ENCODE measurements at regions not wholly inside any gene's neighbourhood (a gene's known extent, or its start where the extent isn't known, plus 50 kb on each side); places are given as distances from the start of the nearest gene placed in this dataset.

- TF ChIP-seq CTCF (conservative IDR thresholded peaks at IDR 0.05; ENCODE audit: low read length) = no peak
- TF ChIP-seq EZH2phosphoT487 (IDR thresholded peaks at IDR 0.05; ENCODE audit: borderline replicate concordance) = no peak
- Histone ChIP-seq H3K27me3 (ENCODE audit: insufficient read depth, low read length, poor library complexity, severe bottlenecking) (no peaks in the 10 kb centered on the region), H3K36me3 (ENCODE audit: insufficient read depth, low read length) (no peaks in the 10 kb centered on the region), H3K9ac (ENCODE audit: low read depth, low read length, poor library complexity, severe bottlenecking) (no peak overlapping the region), H3K9me3 (ENCODE audit: insufficient read depth, low read depth, low read length) (peaks cover 8% of the 10 kb centered on the region; the same call in 1 of the 2 replicates), H3K4me3 (ENCODE audit: low read length, poor library complexity, severe bottlenecking) (no peak overlapping the region), H3K4me2 (ENCODE audit: low read depth, low read length, poor library complexity, severe bottlenecking) (no peak overlapping the region), H3F3A (ENCODE audit: low read depth) (no peaks in the 10 kb centered on the region), H3K79me2 (ENCODE audit: insufficient read depth, low read length) (no peaks in the 10 kb centered on the region), H3K9me2 (replicated peaks; ENCODE audit: low read depth, low read length) (no peaks in the 10 kb centered on the region), H3K4me1 (ENCODE audit: insufficient read depth, low read length, poor library complexity, severe bottlenecking) (no peaks in the 10 kb centered on the region), H4K20me1 (ENCODE audit: insufficient read depth, low read length, poor library complexity, severe bottlenecking) (no peaks in the 10 kb centered on the region), H2AFZ (ENCODE audit: low read length) (no peak overlapping the region)
Observed at GRCh38 chr6:23114812-23115504, 545.6 kb downstream of the HDGFL1 start.

- H3K4me3 ChIP-seq (ENCODE audit: low read length, poor library complexity, severe bottlenecking) = no peak overlapping the region
- no peak overlapping the region for H2AFZ ChIP-seq (ENCODE audit: low read length)
- no peaks in the 10 kb centered on the region for H3K9me3 ChIP-seq (ENCODE audit: insufficient read depth, low read depth, low read length)
- no peak overlapping the region for H3K9ac ChIP-seq (ENCODE audit: low read depth, low read length, poor library complexity, severe bottlenecking)
- no peaks in the 10 kb centered on the region for H3K9me2 ChIP-seq (replicated peaks; ENCODE audit: low read depth, low read length)
- no peak overlapping the region for H3K4me2 ChIP-seq (ENCODE audit: low read depth, low read length, poor library complexity, severe bottlenecking)
- H3K4me1 ChIP-seq (ENCODE audit: insufficient read depth, low read length, poor library complexity, severe bottlenecking) = no peaks in the 10 kb centered on the region
- no peaks in the 10 kb centered on the region for H4K20me1 ChIP-seq (ENCODE audit: insufficient read depth, low read length, poor library complexity, severe bottlenecking)
- no peaks in the 10 kb centered on the region for H3K36me3 ChIP-seq (ENCODE audit: insufficient read depth, low read length)
- TF ChIP-seq CTCF (conservative IDR thresholded peaks at IDR 0.05; ENCODE audit: low read length) (no peak), EZH2phosphoT487 (IDR thresholded peaks at IDR 0.05; ENCODE audit: borderline replicate concordance) (no peak)
- H3F3A ChIP-seq (ENCODE audit: low read depth) = no peaks in the 10 kb centered on the region
- no peaks in the 10 kb centered on the region for H3K79me2 ChIP-seq (ENCODE audit: insufficient read depth, low read length)
- no peaks in the 10 kb centered on the region for H3K27me3 ChIP-seq (ENCODE audit: insufficient read depth, low read length, poor library complexity, severe bottlenecking)
Observed at GRCh38 chr6:23137611-23138010, 568.2 kb downstream of the HDGFL1 start.

GRCh38 chr6:23140871-23141270, 571.5 kb downstream of the HDGFL1 start:
- no peaks in the 10 kb centered on the region for H3F3A ChIP-seq (ENCODE audit: low read depth)
- TF ChIP-seq EZH2phosphoT487 (IDR thresholded peaks at IDR 0.05; ENCODE audit: borderline replicate concordance) = no peak
- TF ChIP-seq CTCF (conservative IDR thresholded peaks at IDR 0.05; ENCODE audit: low read length) = no peak

More at GRCh38 chr6:23140871-23141270, 571.5 kb downstream of the HDGFL1 start:
- Histone ChIP-seq H3K79me2 (ENCODE audit: insufficient read depth, low read length) (no peaks in the 10 kb centered on the region), H4K20me1 (ENCODE audit: insufficient read depth, low read length, poor library complexity, severe bottlenecking) (no peaks in the 10 kb centered on the region), H3K9me2 (replicated peaks; ENCODE audit: low read depth, low read length) (no peaks in the 10 kb centered on the region), H3K27me3 (ENCODE audit: insufficient read depth, low read length, poor library complexity, severe bottlenecking) (no peaks in the 10 kb centered on the region), H2AFZ (ENCODE audit: low read length) (no peak overlapping the region), H3K4me3 (ENCODE audit: low read length, poor library complexity, severe bottlenecking) (no peak overlapping the region), H3K9me3 (ENCODE audit: insufficient read depth, low read depth, low read length) (no peaks in the 10 kb centered on the region), H3K4me1 (ENCODE audit: insufficient read depth, low read length, poor library complexity, severe bottlenecking) (no peaks in the 10 kb centered on the region), H3K36me3 (ENCODE audit: insufficient read depth, low read length) (no peaks in the 10 kb centered on the region), H3K9ac (ENCODE audit: low read depth, low read length, poor library complexity, severe bottlenecking) (no peak overlapping the region), H3K4me2 (ENCODE audit: low read depth, low read length, poor library complexity, severe bottlenecking) (no peak overlapping the region)

All from Loucy (cell line).